ENCODE measurements at regions not wholly inside any gene's neighbourhood (a gene's known extent, or its start where the extent isn't known, plus 50 kb on each side); places are given as distances from the start of the nearest gene placed in this dataset.
"Not testable (repeated sequence)": the region's sequence is repeated elsewhere in the genome, so short reads cannot be mapped to it uniquely, and the experiment has no call there.

- not testable (repeated sequence) for DNase-seq (ENCODE audit: low read depth)
Observed at GRCh38 chr10:95137990-95138625, 55.9 kb upstream of the ACSM6 start.

GRCh38 chr10:95134490-95134889 lies 59.5 kb upstream of the ACSM6 start:
- DNase-seq (ENCODE audit: low read depth), result no peak

GRCh38 chr10:95133997-95134396 lies 60.0 kb upstream of the ACSM6 start:
- no peak for DNase-seq (ENCODE audit: low read depth)

DNA sequence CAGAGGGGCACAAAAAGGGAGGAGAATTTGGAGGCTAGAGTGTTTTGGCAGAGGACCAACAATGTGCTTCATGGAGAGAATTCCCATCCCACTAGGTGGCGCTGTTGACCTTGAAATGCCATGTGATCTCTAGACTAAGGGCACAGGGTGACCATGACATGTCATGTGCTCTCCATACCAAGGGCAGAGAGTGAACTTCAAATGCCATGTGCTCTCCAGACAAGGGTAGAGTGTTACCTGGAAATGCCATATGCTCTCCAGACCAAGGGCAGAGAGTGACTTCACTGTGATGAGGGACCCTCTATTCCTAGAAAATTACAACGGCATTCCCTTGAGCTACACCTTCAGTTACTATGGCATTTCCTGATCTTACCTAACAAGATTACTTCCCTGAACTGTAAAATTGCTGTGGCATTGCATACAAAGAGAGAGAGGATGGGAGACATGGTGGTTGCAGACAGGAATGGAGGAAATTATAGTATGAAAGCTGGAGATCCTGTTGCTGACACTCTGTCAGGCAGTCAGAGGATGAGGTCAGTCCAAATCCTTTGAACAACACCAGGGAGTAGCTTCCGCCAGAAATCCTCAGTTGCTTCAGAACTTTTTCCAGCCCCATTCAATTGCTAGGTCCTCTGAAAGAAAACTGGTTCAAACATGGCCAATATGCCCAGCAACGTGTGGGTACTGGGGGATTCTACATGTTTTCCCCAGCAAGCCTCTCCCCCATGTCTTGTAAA lies 60.9 kb upstream of the ACSM6 start:
- DNase-seq (ENCODE audit: low read depth), result peak; percentile 48

- DNase-seq (ENCODE audit: low read depth), result not testable (repeated sequence)
Observed at GRCh38 chr10:95130429-95130828, 61.1 kb upstream of the CYP2C8 start.

DNA sequence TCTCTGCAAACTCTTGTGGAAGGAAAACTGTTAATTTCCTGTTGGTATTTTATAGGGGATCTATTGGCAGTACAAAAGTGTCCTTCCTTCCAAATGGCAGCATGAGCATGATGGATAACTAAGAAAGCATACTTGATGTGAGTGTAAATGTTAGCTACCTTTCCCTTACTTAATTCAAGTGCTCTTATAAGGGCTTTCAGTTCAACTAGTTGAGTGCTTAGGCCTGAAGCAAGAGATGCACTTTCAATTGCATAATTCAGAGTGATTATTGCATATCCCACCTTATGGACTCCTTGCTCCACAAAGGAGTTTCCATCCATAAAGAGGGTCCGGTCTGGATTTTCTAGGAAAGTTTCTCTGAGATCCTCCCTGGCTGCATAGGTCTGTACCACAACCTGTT lies 56.3 kb upstream of the CYP2C8 start:
- no peak for DNase-seq (ENCODE audit: low read depth)

DNA sequence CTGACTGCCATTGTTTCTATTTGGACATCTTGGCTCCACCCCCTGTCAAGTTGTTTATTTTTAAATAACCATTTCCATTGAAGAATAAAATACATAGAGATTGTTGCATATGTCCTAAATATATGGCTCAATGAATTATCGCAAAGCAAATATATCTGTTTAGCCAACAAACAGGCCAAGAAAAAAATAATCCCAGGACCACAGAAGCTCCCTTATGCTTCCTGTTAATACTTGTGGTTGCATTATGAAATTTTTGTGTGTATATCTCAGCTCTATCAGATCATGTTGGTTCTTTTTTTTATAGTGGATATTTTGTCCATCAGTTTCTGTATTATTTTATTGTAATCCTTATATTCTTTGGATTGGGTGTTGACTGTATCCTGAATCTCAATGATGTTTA lies 53.4 kb upstream of the CYP2C8 start:
- DNase-seq (ENCODE audit: low read depth), result no peak

GRCh38 chr10:95121904-95122303 lies 52.6 kb upstream of the CYP2C8 start:
- no peak for DNase-seq (ENCODE audit: low read depth)

Measured in stimulated activated CD8-positive, alpha-beta memory T cell treated with anti-CD3 and anti-CD28 coated beads, Interleukin-7, amount 100 ng/mL, for 24 hours (primary cell).